HG03439 (cell line): ENCODE measurements at regions not wholly inside any gene's neighbourhood (a gene's known extent, or its start where the extent isn't known, plus 50 kb on each side); places are given as distances from the start of the nearest gene placed in this dataset.
"Not testable (repeated sequence)": the region's sequence is repeated elsewhere in the genome, so short reads cannot be mapped to it uniquely, and the experiment has no call there.

ENCODE experiments used
- ATAC-seq: cut with Tn5 transposase; IDR thresholded peaks from one replicate; pipeline ENCODE4 v1.9.1; 2021; ENCODE audit warnings: mild to moderate bottlenecking, moderate library complexity; ENCODE audit not compliant: unreplicated experiment

DNA sequence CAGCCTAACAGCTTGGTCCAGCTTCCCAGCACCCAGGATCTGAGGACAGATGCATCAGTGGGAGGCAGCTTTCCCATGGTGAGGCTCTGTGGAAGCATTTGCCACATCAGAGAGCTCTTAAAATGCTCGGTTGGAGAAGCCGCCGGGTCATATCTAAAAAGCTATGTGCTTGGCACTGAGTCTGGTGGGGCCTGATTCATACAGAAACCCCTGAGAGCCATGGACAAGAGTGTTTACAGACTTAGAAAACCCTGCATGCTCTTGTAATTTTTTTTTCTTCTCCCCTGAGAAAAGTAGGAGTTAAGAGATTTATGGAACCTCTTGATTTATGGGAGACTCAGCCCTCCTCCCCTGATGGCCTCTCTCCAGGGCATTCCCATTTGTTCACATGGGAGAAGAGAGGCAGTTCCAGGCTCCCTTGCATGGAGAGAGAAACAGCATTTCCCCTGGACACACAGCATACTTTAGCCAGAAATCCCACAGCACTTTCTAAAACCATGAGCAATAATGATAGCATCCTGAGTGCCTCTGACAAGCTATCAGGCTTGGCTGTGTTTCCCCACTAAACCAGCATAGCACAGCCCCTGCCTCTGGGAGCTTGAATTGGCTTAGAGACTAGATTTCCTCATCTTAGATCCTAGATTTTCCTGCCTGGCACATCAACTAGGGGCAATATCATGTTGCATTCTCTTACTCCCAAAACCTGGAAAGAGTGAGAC, 322.1 kb upstream of the AUTS2 start:
- ATAC-seq = no peak

GRCh38 chr7:69277366-69277765, 320.9 kb upstream of the AUTS2 start:
- no peak for ATAC-seq

GRCh38 chr7:69282946-69283345, 315.3 kb upstream of the AUTS2 start:
- no peak for ATAC-seq

DNA sequence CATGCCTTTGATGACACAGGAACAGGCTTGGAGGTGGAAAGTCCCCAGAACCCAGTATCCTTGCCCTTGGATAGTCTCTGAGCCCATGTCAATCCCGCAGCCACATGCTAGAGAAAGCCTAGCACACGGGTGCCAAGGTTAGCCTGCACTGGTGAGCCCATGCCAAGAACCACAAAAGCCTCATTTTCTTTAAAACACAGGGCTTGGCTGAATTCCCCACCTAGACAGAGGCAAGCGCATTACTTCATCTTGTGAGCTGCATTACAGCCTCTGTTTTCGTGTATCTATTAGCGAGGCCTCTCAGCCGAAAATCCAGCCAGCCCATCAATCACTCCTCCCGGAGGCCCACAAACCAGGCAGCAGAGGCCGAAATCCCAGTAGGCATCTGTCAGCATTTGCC, 314.9 kb upstream of the AUTS2 start:
- no peak for ATAC-seq

- no peak for ATAC-seq
Measured at GRCh38 chr7:69285854-69286253, 312.4 kb upstream of the AUTS2 start.

- no peak for ATAC-seq
Measured at GRCh38 chr7:69295977-69296376, 302.3 kb upstream of the AUTS2 start.

DNA sequence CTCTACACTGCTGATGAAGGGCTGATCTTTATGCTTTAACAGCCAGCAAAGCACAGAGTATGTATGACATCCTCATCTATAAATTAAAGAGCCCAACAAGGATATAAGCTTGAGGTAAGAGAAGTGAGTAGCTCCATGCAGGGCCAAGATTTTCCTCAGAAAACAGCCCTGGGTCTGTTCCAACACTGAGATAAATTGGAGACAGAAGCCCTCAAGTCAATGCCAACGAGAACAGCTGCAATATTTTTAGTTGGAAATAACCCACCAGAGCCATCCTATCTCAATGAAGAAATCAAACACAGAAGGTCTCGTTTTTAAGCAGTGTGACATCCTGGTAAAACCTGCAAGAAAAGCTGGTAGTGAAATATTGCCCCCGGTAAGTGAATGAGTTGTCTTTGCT, 297.0 kb upstream of the AUTS2 start:
- no peak for ATAC-seq

DNA sequence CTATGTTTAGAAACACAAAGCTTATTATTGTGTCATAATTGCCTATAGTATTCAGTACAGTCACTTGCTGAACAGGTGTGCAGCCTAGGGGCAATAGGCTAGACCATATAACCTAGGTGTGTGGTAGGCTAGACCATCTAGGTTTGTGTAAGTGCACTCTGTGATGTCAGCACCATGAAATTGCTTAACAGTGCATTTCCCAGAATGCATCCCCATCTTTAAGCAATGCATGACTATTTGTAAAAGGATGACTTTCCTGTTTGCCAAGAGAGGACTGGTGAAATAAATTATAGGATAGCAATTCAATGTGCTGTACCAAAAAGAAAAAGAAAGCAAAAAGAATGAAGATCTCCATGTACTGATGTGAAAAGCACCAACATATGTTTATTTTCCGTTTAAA, 288.7 kb upstream of the AUTS2 start:
- ATAC-seq = no peak

- no peak for ATAC-seq
Measured at GRCh38 chr7:69311489-69311888, 286.8 kb upstream of the AUTS2 start.

- ATAC-seq = not testable (repeated sequence)
Measured at GRCh38 chr7:69313852-69314251, 284.4 kb upstream of the AUTS2 start.

DNA sequence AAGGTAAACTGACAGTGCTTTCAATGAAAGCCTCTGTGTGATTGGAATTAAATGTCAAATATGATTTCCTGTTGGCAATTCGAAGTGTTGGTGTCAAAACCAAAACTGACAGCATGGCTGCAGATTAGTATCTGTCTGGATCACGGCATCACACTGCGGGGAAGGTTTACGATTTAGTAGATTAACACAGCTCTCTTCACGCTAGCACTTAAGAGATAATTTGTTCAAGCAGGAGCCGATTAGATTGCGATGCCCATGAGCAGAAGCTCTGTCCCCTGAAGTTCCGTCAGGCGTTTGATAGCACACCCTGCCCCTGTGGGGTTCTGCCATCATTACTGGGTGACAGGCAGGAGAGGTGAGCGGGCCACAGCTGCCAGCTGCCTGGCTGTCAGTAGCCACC, 279.5 kb upstream of the AUTS2 start:
- no peak for ATAC-seq

- ATAC-seq = no peak
Measured at GRCh38 chr7:69328516-69328915, 269.8 kb upstream of the AUTS2 start.

DNA sequence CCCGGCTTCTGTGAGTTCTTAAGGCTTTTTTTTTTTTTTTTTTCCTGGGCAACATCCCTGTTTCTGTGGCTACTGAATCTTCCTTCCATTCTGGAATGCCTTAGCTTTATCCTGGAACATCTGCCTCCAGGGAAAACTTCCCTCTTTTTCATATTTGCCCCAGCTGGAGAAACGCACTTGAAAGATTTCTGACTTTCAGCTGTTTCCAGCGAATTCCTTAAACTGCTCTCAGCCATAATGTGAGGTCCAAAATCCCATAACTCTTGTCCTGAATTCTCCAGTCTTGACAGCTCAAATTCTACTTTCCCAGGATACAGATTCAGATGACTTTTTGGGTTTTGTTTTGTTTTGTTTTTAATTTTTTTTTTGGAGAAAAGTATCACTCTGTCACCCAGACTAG, 263.6 kb upstream of the AUTS2 start:
- no peak for ATAC-seq

DNA sequence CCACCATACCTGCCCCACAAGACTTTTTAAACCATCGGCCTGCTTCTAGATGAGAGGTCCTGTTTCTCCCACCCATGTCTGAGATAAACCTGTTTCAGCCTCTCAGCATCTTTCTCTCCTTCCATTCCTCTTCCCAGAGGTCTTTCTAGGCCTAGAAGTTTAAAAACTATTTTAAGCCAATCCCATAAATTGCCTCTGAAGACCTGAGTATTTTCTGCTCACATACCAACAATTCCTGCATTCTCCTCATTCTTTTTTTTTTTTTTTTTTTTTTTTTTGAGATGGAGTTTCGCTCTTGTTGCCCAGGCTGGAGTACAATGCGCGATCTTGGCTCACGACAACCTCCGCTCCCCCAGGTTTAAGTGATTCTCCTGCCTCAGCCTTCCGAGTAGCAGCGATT, 262.9 kb upstream of the AUTS2 start:
- ATAC-seq = no peak

GRCh38 chr7:69336976-69337375, 261.3 kb upstream of the AUTS2 start:
- no peak for ATAC-seq

DNA sequence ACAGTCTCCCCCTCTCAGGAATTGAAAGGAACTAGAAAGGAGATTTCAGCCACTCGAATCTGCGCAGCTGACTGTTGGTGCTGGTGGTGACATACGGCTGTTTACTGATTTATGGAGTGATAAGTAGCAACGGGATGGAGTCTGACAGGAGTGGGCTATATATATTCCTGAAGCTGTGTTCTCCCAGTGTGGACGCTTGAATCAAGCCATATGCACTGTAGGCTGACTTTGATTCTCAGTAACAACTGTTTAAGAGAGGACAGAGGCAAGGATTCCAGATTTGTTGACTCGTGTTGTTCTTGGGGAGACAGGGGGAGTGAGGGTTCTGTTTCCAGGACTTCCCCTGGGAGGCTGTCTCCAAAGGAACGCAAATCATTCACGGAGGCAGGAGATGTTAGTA, 260.1 kb upstream of the AUTS2 start:
- no peak for ATAC-seq

- ATAC-seq = no peak
Measured at GRCh38 chr7:69341288-69341687, 257.0 kb upstream of the AUTS2 start.

DNA sequence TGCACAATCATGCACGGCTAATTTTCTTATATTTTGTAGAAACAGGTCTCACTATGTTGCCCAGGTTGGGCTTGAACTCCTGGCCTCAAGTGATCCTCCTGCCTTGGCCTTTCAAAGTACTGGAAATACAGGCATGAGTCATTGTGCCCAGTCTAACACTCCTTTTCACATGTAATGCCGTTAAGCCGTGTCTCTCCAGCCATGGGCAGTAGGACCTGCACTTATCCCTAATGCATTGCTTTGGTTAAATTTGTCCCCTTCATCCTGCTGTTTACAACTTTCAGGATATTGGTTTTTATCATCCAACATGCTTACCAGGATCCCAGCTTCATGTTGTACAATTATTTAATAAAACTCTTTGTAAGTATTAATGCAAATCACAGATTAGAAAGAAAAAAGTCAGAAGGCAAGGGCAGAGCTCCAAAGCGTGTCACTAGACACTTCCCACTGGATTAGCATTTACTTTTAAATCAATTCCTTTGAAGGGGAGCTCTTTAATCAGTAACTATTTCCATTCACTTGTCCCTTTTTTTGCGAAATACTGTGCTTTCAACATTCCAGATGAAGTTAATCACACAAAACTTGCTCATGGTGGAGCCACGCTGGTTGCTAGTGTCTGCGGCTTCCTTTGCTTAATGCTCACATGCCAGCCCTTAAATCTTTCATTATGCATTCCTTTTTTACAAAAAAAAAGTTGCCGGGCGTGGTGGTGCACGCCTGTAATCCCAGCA, 256.0 kb upstream of the AUTS2 start:
- no peak for ATAC-seq

- ATAC-seq = no peak
Measured at GRCh38 chr7:69349291-69349690, 249.0 kb upstream of the AUTS2 start.

GRCh38 chr7:69358163-69358821, 240.0 kb upstream of the AUTS2 start:
- no peak for ATAC-seq

GRCh38 chr7:69359003-69359700, 239.1 kb upstream of the AUTS2 start:
- no peak for ATAC-seq

- no peak for ATAC-seq
Measured at GRCh38 chr7:69360913-69361312, 237.4 kb upstream of the AUTS2 start.
